ENCODE measurements at regions not wholly inside any gene's neighbourhood (a gene's known extent, or its start where the extent isn't known, plus 50 kb on each side); places are given as distances from the start of the nearest gene placed in this dataset.

- Histone ChIP-seq H3K36me3 (ENCODE audit: insufficient read depth, low read length) (no peaks in the 10 kb centered on the region), H3K9me3 (ENCODE audit: low read depth, low read length) (no peaks in the 10 kb centered on the region), H3K4me1 (ENCODE audit: insufficient read depth, low read length) (peaks cover 10% of the 10 kb centered on the region), H3K4me3 (ENCODE audit: insufficient read depth, low read length) (no peak overlapping the region), H4K20me1 (ENCODE audit: insufficient read depth, low read length) (no peaks in the 10 kb centered on the region), H2AFZ (ENCODE audit: low read length) (peak overlapping the region; percentile 69), H3K4me2 (ENCODE audit: insufficient read depth, low read length) (peak overlapping the region; percentile 34), H3K27ac (ENCODE audit: low read depth, low read length) (peak overlapping the region; percentile 65), H3K27me3 (ENCODE audit: insufficient read depth, low read length) (no peaks in the 10 kb centered on the region), H3K79me2 (ENCODE audit: insufficient read depth, low read length) (no peaks in the 10 kb centered on the region)
- no peak for DNase-seq (ENCODE audit: insufficient read length, low spot score, missing footprints)
- TF ChIP-seq, protein P1, sequence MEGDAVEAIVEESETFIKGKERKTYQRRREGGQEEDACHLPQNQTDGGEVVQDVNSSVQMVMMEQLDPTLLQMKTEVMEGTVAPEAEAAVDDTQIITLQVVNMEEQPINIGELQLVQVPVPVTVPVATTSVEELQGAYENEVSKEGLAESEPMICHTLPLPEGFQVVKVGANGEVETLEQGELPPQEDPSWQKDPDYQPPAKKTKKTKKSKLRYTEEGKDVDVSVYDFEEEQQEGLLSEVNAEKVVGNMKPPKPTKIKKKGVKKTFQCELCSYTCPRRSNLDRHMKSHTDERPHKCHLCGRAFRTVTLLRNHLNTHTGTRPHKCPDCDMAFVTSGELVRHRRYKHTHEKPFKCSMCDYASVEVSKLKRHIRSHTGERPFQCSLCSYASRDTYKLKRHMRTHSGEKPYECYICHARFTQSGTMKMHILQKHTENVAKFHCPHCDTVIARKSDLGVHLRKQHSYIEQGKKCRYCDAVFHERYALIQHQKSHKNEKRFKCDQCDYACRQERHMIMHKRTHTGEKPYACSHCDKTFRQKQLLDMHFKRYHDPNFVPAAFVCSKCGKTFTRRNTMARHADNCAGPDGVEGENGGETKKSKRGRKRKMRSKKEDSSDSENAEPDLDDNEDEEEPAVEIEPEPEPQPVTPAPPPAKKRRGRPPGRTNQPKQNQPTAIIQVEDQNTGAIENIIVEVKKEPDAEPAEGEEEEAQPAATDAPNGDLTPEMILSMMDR (IDR thresholded peaks at IDR 0.05; ENCODE audit: extremely low read depth, low read depth, low read length): no peak
Measured at GRCh38 chr3:178120367-178120766, 415.9 kb upstream of the KCNMB2 start.

DNA sequence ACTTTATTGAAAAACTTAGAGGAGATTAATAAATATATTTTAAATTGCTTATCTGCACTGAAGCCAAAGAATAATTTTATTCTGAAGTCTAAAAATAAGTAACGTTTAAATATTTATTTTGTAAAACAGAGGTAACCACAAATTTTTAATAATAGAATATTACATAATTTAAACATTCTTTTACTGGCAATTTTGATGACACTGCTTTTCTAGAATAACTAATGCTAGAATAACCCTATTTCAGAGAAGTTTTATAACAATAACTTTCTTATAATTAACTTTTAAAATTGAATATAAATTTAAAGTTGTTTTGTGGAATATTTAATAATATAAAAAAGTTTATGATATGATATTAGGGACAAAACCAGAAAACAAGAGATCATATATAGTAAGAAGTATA, 409.6 kb upstream of the KCNMB2 start:
- Histone ChIP-seq H3K4me2 (ENCODE audit: insufficient read depth, low read length) (no peak overlapping the region), H3K27me3 (ENCODE audit: insufficient read depth, low read length) (no peaks in the 10 kb centered on the region), H3K79me2 (ENCODE audit: insufficient read depth, low read length) (no peaks in the 10 kb centered on the region), H3K4me3 (ENCODE audit: insufficient read depth, low read length) (no peak overlapping the region), H3K4me1 (ENCODE audit: insufficient read depth, low read length) (no peaks in the 10 kb centered on the region), H2AFZ (ENCODE audit: low read length) (no peak overlapping the region), H3K9me3 (ENCODE audit: low read depth, low read length) (no peaks in the 10 kb centered on the region), H3K36me3 (ENCODE audit: insufficient read depth, low read length) (no peaks in the 10 kb centered on the region), H4K20me1 (ENCODE audit: insufficient read depth, low read length) (no peaks in the 10 kb centered on the region), H3K27ac (ENCODE audit: low read depth, low read length) (no peak overlapping the region)
- no peak for DNase-seq (ENCODE audit: insufficient read length, low spot score, missing footprints)
- TF ChIP-seq, protein P1 (IDR thresholded peaks at IDR 0.05; ENCODE audit: extremely low read depth, low read depth, low read length): no peak

GRCh38 chr3:178127221-178127620, 409.0 kb upstream of the KCNMB2 start:
- DNase-seq (ENCODE audit: insufficient read length, low spot score, missing footprints): no peak
- H3K79me2 ChIP-seq (ENCODE audit: insufficient read depth, low read length): no peaks in the 10 kb centered on the region
- H3K9me3 ChIP-seq (ENCODE audit: low read depth, low read length): no peaks in the 10 kb centered on the region
- no peaks in the 10 kb centered on the region for H3K27me3 ChIP-seq (ENCODE audit: insufficient read depth, low read length)
- H2AFZ ChIP-seq (ENCODE audit: low read length): no peak overlapping the region
- TF ChIP-seq, protein P1 (IDR thresholded peaks at IDR 0.05; ENCODE audit: extremely low read depth, low read depth, low read length): no peak
- no peaks in the 10 kb centered on the region for H4K20me1 ChIP-seq (ENCODE audit: insufficient read depth, low read length)
- no peak overlapping the region for H3K4me2 ChIP-seq (ENCODE audit: insufficient read depth, low read length)
- H3K4me3 ChIP-seq (ENCODE audit: insufficient read depth, low read length): no peak overlapping the region
- no peak overlapping the region for H3K27ac ChIP-seq (ENCODE audit: low read depth, low read length)
- no peaks in the 10 kb centered on the region for H3K36me3 ChIP-seq (ENCODE audit: insufficient read depth, low read length)
- no peaks in the 10 kb centered on the region for H3K4me1 ChIP-seq (ENCODE audit: insufficient read depth, low read length)

DNA sequence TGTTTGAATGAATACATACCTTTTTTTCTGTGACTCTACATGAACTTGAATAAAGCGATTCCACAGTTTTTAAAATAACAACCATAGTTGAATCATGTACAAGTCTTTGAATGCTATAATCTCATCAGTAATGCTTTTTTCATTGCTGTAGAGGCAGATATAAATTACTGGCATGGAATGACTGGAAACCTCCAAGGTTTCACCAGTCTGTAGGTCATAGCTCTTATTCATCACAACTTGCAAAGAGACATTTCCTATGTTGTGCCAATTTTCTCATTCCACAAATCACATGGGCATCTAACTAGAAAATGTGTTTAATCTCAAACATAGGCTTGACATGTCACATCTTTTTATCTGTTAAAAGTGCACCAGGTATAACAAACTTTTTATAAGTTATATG, 407.1 kb upstream of the KCNMB2 start:
- TF ChIP-seq, protein P1 (IDR thresholded peaks at IDR 0.05; ENCODE audit: extremely low read depth, low read depth, low read length): no peak
- H3K27ac ChIP-seq (ENCODE audit: low read depth, low read length): no peak overlapping the region
- no peak for DNase-seq (ENCODE audit: insufficient read length, low spot score, missing footprints)
- no peak overlapping the region for H3K4me2 ChIP-seq (ENCODE audit: insufficient read depth, low read length)
- H3K27me3 ChIP-seq (ENCODE audit: insufficient read depth, low read length): no peaks in the 10 kb centered on the region
- H4K20me1 ChIP-seq (ENCODE audit: insufficient read depth, low read length): no peaks in the 10 kb centered on the region
- no peaks in the 10 kb centered on the region for H3K79me2 ChIP-seq (ENCODE audit: insufficient read depth, low read length)
- H3K4me1 ChIP-seq (ENCODE audit: insufficient read depth, low read length): no peaks in the 10 kb centered on the region
- no peak overlapping the region for H2AFZ ChIP-seq (ENCODE audit: low read length)
- no peaks in the 10 kb centered on the region for H3K36me3 ChIP-seq (ENCODE audit: insufficient read depth, low read length)
- H3K9me3 ChIP-seq (ENCODE audit: low read depth, low read length): no peaks in the 10 kb centered on the region
- no peak overlapping the region for H3K4me3 ChIP-seq (ENCODE audit: insufficient read depth, low read length)

Data from osteoblast (primary cell).